ENCODE measurements at regions not wholly inside any gene's neighbourhood (a gene's known extent, or its start where the extent isn't known, plus 50 kb on each side); places are given as distances from the start of the nearest gene placed in this dataset.

DNA sequence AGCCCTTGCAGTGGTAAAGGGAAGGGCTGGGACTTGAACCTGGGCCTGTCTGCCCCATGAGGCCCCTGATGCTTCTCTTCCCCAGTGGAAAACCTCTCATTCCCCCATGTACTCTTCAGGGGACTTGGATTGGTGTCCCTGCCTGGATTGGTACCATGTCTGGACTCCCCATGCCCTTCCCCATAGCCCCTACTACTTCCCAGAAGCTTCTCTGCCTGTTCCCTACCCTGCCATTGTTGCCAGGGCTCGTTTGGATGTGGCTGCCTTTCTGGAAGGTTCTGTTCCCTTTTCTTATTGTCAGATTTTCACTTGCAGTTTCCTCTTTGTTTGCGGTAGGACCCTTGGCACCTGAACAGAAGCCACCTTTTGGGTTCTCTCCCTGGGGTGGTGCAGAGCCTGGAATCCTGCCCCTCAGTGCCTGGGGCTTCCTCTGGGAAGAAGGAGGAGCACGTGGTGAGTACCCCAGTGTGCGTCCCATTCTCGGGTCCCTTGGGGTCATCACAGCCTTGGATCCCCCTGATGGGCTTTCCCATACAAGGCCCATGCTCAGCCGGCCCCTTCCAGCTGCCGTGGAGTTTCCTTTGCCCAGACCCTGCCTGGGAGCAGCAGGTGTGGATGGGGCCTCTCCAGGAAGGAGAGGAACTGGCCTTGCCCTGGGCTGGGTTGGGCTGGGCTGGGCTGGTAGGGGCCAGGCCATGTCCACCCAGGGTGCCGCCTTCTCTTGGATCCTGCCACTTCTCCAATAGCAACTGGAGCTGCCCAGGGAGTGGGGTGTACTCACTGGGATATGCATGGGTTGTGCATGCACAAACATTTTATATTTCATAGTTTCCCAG, 281.1 kb downstream of the PTPRU start:
- TF ChIP-seq, protein P1, sequence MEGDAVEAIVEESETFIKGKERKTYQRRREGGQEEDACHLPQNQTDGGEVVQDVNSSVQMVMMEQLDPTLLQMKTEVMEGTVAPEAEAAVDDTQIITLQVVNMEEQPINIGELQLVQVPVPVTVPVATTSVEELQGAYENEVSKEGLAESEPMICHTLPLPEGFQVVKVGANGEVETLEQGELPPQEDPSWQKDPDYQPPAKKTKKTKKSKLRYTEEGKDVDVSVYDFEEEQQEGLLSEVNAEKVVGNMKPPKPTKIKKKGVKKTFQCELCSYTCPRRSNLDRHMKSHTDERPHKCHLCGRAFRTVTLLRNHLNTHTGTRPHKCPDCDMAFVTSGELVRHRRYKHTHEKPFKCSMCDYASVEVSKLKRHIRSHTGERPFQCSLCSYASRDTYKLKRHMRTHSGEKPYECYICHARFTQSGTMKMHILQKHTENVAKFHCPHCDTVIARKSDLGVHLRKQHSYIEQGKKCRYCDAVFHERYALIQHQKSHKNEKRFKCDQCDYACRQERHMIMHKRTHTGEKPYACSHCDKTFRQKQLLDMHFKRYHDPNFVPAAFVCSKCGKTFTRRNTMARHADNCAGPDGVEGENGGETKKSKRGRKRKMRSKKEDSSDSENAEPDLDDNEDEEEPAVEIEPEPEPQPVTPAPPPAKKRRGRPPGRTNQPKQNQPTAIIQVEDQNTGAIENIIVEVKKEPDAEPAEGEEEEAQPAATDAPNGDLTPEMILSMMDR (IDR thresholded peaks at IDR 0.05 in 4 of 5, conservative IDR thresholded peaks at IDR 0.05 in 1 of 5): no peak
- TF ChIP-seq POLR2A (IDR thresholded peaks at IDR 0.05): no peak

Measured in gastrocnemius medialis (tissue), 4 donors.